ENCODE measurements at regions not wholly inside any gene's neighbourhood (a gene's known extent, or its start where the extent isn't known, plus 50 kb on each side); places are given as distances from the start of the nearest gene placed in this dataset.

GRCh38 chr12:127169321-127170181 is 1097.4 kb upstream of the TMEM132C start:
- Histone ChIP-seq H2BK5ac (ENCODE audit: low read depth, low read length) (no peak overlapping the region), H2BK12ac (ENCODE audit: low read depth, low read length) (no peak overlapping the region), H4K5ac (ENCODE audit: insufficient read length, low read depth, low read length) (no peak overlapping the region), H4K20me1 (replicated peaks in 1 of 2; ENCODE audit: control insufficient read depth in 1 of 2, insufficient read depth in 2 of 2, low read length in 2 of 2) (no peaks in the 10 kb centered on the region), H3K23me2 (ENCODE audit: low read depth, low read length) (no peaks in the 10 kb centered on the region; the same call in 1 of the 2 replicates), H2BK15ac (ENCODE audit: low read length) (no peak overlapping the region), H3K9ac (replicated peaks in 1 of 4; ENCODE audit: extremely low read depth in 1 of 4, low read depth in 3 of 4, low read length in 3 of 4) (no peak overlapping the region), H3K79me1 (ENCODE audit: low read depth, low read length) (no peaks in the 10 kb centered on the region), H3K79me2 (ENCODE audit: control insufficient read depth in 1 of 2, insufficient read depth in 2 of 2, low read length in 2 of 2) (no peaks in the 10 kb centered on the region), H3K23ac (ENCODE audit: insufficient read length) (no peak overlapping the region), H3K4me1 (replicated peaks in 1 of 4; ENCODE audit: control insufficient read depth in 3 of 4, insufficient read depth in 4 of 4, low read length in 3 of 4) (no peaks in the 10 kb centered on the region; a peak in 2 of 7 replicates), H3K4me2 (ENCODE audit: insufficient read depth in 1 of 2, low read depth in 2 of 2, low read length in 2 of 2) (no peak overlapping the region), H3K9me3 (ENCODE audit: insufficient read depth in 2 of 2, low read depth in 1 of 2, low read length in 1 of 2) (peaks cover 7 to 9% of the 10 kb centered on the region in 2 experiments; a peak in 2 of 4 replicates), H3K14ac (ENCODE audit: insufficient read length) (no peak overlapping the region), H2BK120ac (replicated peaks; ENCODE audit: low read depth, low read length) (no peak overlapping the region), H4K91ac (replicated peaks; ENCODE audit: insufficient read length, low read length) (no peak overlapping the region), H3K36me3 (ENCODE audit: control insufficient read depth in 2 of 4, insufficient read depth in 4 of 4, low read length in 3 of 4) (no peaks in the 10 kb centered on the region), H2AFZ (ENCODE audit: low read length) (no peak overlapping the region), H2BK20ac (ENCODE audit: low read length) (no peak overlapping the region), H3K27me3 (replicated peaks in 1 of 4; ENCODE audit: control insufficient read depth in 3 of 4, extremely low read depth in 1 of 4, insufficient read depth in 3 of 4, low read length in 3 of 4) (no peaks in the 10 kb centered on the region), H3K27ac (ENCODE audit: low read depth, low read length) (no peak overlapping the region), H2AK5ac (ENCODE audit: low read depth, low read length) (no peak overlapping the region), H3K4ac (replicated peaks; ENCODE audit: insufficient read length, low read depth, low read length) (no peak overlapping the region), H3K18ac (ENCODE audit: extremely low read depth, low read length) (no peak overlapping the region), H3K56ac (replicated peaks; ENCODE audit: insufficient read length, low read depth, low read length) (no peak overlapping the region), H4K8ac (ENCODE audit: extremely low read depth, insufficient read depth, low read length) (no peak overlapping the region), H3K4me3 (ENCODE audit: extremely low read depth in 1 of 4, insufficient read depth in 2 of 4, low read depth in 3 of 4, low read length in 4 of 4) (no peak overlapping the region)
- WGBS, 2 experiments (ENCODE audit: extremely low coverage in 1 of 2, insufficient coverage in 1 of 2, insufficient read length in 1 of 2, insufficient replicate concordance in 2 of 2, low coverage in 1 of 2, low lambda C conversion rate in 2 of 2, missing lambda C conversion rate in 1 of 2) = 90% methylated on average over 15 of the region's 15 CpGs; no CpG with 5 or more reads in 1 of the 2 experiments
- DNase-seq (ENCODE audit: low read depth in 1 of 2, low spot score in 2 of 2) (no peak), FAIRE-seq (no peak)
- CTCF ChIA-PET (ENCODE audit: partially characterized antibody) = interaction anchor here (0.6 kb wide), 2 partner anchors 100 to 113 kb away, joined by 3 to 4 read pairs; no protein-coding TSS in a partner anchor
- POLR2A ChIA-PET (ENCODE audit: partially characterized antibody) = no interaction called here
- no peak for TF ChIP-seq RXRA (IDR thresholded peaks at IDR 0.05; ENCODE audit: insufficient read depth, low read depth, low read length)
- TF ChIP-seq SP2 (IDR thresholded peaks at IDR 0.05; ENCODE audit: low read length) = no peak
- TF ChIP-seq USF2 (IDR thresholded peaks at IDR 0.05; ENCODE audit: low read length) = no peak
- no peak for TF ChIP-seq KDM4A (IDR thresholded peaks at IDR 0.05; ENCODE audit: low read depth, low read length, severe bottlenecking)
